HG02943 (cell line): ENCODE measurements at regions not wholly inside any gene's neighbourhood (a gene's known extent, or its start where the extent isn't known, plus 50 kb on each side); places are given as distances from the start of the nearest gene placed in this dataset.
"Not testable (repeated sequence)": the region's sequence is repeated elsewhere in the genome, so short reads cannot be mapped to it uniquely, and the experiment has no call there.

Experiments
- ATAC-seq: cut with Tn5 transposase; IDR thresholded peaks from one replicate; pipeline ENCODE4 v1.9.1; 2021; ENCODE audit warnings: mild to moderate bottlenecking, low read depth, moderate library complexity; ENCODE audit not compliant: unreplicated experiment

GRCh38 chr16:87033541-87034300 is 283.5 kb downstream of the C16orf95 start:
- no peak for ATAC-seq

- ATAC-seq: no peak
These were observed 282.9 kb downstream of the C16orf95 start for GRCh38 chr16:87034317-87034716.

GRCh38 chr16:87035053-87035452 is 282.1 kb downstream of the C16orf95 start:
- no peak for ATAC-seq

- ATAC-seq: no peak
These were observed 280.2 kb downstream of the C16orf95 start for GRCh38 chr16:87037012-87037411.

GRCh38 chr16:87038528-87038927 is 278.7 kb downstream of the C16orf95 start:
- ATAC-seq: not testable (repeated sequence)

GRCh38 chr16:87040169-87041117 is 276.7 kb downstream of the C16orf95 start:
- ATAC-seq: no peak

GRCh38 chr16:87041286-87041685 is 275.9 kb downstream of the C16orf95 start:
- no peak for ATAC-seq

GRCh38 chr16:87042551-87043230 is 274.5 kb downstream of the C16orf95 start:
- no peak for ATAC-seq

- ATAC-seq: no peak
These were observed 273.8 kb downstream of the C16orf95 start for GRCh38 chr16:87043231-87044031.

GRCh38 chr16:87044032-87044382 is 273.2 kb downstream of the C16orf95 start:
- ATAC-seq: no peak

- no peak for ATAC-seq
These were observed 272.4 kb downstream of the C16orf95 start for GRCh38 chr16:87044829-87045228.

- no peak for ATAC-seq
These were observed 271.6 kb downstream of the C16orf95 start for GRCh38 chr16:87045466-87046216.

GRCh38 chr16:87046235-87046634 is 271.0 kb downstream of the C16orf95 start:
- no peak for ATAC-seq

GRCh38 chr16:87047221-87048037 is 269.8 kb downstream of the C16orf95 start:
- ATAC-seq: no peak

- no peak for ATAC-seq
These were observed 269.0 kb downstream of the C16orf95 start for GRCh38 chr16:87048038-87048729.

- ATAC-seq: no peak
These were observed 268.5 kb downstream of the C16orf95 start for GRCh38 chr16:87048730-87049115.

GRCh38 chr16:87049216-87049615 is 268.0 kb downstream of the C16orf95 start:
- ATAC-seq: not testable (repeated sequence)

- no peak for ATAC-seq
These were observed 267.1 kb downstream of the C16orf95 start for GRCh38 chr16:87050142-87050541.
